ENCODE measurements at regions not wholly inside any gene's neighbourhood (a gene's known extent, or its start where the extent isn't known, plus 50 kb on each side); places are given as distances from the start of the nearest gene placed in this dataset.

- H4K20me1 ChIP-seq (replicated peaks in 1 of 2; ENCODE audit: control insufficient read depth in 1 of 2, insufficient read depth in 2 of 2, low read length in 2 of 2): no peaks in the 10 kb centered on the region
- H3K23ac ChIP-seq (ENCODE audit: insufficient read length): no peak overlapping the region
- no peak overlapping the region for H2BK15ac ChIP-seq (ENCODE audit: low read length)
- H3K4me1 ChIP-seq (replicated peaks in 1 of 4; ENCODE audit: control insufficient read depth in 3 of 4, insufficient read depth in 4 of 4, low read length in 3 of 4): no peaks in the 10 kb centered on the region
- H2AK5ac ChIP-seq (ENCODE audit: low read depth, low read length): no peak overlapping the region
- H3K4me2 ChIP-seq (ENCODE audit: insufficient read depth in 1 of 2, low read depth in 2 of 2, low read length in 2 of 2): no peak overlapping the region
- no peak overlapping the region for H3K27ac ChIP-seq (ENCODE audit: low read depth, low read length)
- ChIA-PET CTCF (ENCODE audit: partially characterized antibody) (no interaction called here), POLR2A (ENCODE audit: partially characterized antibody) (no interaction called here)
- H3K9ac ChIP-seq (replicated peaks in 1 of 4; ENCODE audit: extremely low read depth in 1 of 4, low read depth in 3 of 4, low read length in 3 of 4): no peak overlapping the region
- H3K14ac ChIP-seq (ENCODE audit: insufficient read length): no peak overlapping the region
- H2BK5ac ChIP-seq (ENCODE audit: low read depth, low read length): no peak overlapping the region
- no peak overlapping the region for H4K91ac ChIP-seq (replicated peaks; ENCODE audit: insufficient read length, low read length)
- H3K36me3 ChIP-seq (ENCODE audit: control insufficient read depth in 2 of 4, insufficient read depth in 4 of 4, low read length in 3 of 4): no peaks in the 10 kb centered on the region
- H3K79me1 ChIP-seq (ENCODE audit: low read depth, low read length): no peaks in the 10 kb centered on the region
- no peaks in the 10 kb centered on the region for H3K9me3 ChIP-seq (ENCODE audit: insufficient read depth in 2 of 2, low read depth in 1 of 2, low read length in 1 of 2)
- H3K23me2 ChIP-seq (ENCODE audit: low read depth, low read length): no peaks in the 10 kb centered on the region
- H4K8ac ChIP-seq (ENCODE audit: extremely low read depth, insufficient read depth, low read length): no peak overlapping the region
- FAIRE-seq: no peak
- no peaks in the 10 kb centered on the region for H3K27me3 ChIP-seq (replicated peaks in 1 of 4; ENCODE audit: control insufficient read depth in 3 of 4, extremely low read depth in 1 of 4, insufficient read depth in 3 of 4, low read length in 3 of 4)
- no peak for DNase-seq (ENCODE audit: low read depth in 1 of 2, low spot score in 2 of 2)
- H2BK20ac ChIP-seq (ENCODE audit: low read length): no peak overlapping the region
- H3K79me2 ChIP-seq (ENCODE audit: control insufficient read depth in 1 of 2, insufficient read depth in 2 of 2, low read length in 2 of 2): no peaks in the 10 kb centered on the region
- no peak overlapping the region for H3K18ac ChIP-seq (ENCODE audit: extremely low read depth, low read length)
- no peak overlapping the region for H2BK12ac ChIP-seq (ENCODE audit: low read depth, low read length)
- TF ChIP-seq HDAC6 (IDR thresholded peaks at IDR 0.05; ENCODE audit: low read depth, low read length): no peak
- TF ChIP-seq KDM1A (IDR thresholded peaks at IDR 0.05; ENCODE audit: borderline replicate concordance, low read length): no peak
- TF ChIP-seq JUND (IDR thresholded peaks at IDR 0.05; ENCODE audit: low read length): no peak
- no peak for TF ChIP-seq ZNF274 (IDR thresholded peaks at IDR 0.05; ENCODE audit: borderline replicate concordance, extremely low read depth, low read length)
- TF ChIP-seq TAF7 (optimal IDR thresholded peaks at IDR 0.05; ENCODE audit: borderline replicate concordance, low read depth, low read length): no peak
- no peak overlapping the region for H4K5ac ChIP-seq (ENCODE audit: insufficient read length, low read depth, low read length)
- no peak overlapping the region for H3K56ac ChIP-seq (replicated peaks; ENCODE audit: insufficient read length, low read depth, low read length)
- no peak overlapping the region for H3K4me3 ChIP-seq (ENCODE audit: extremely low read depth in 1 of 4, insufficient read depth in 2 of 4, low read depth in 3 of 4, low read length in 4 of 4)
- no peak overlapping the region for H2AFZ ChIP-seq (ENCODE audit: low read length)
- H3K4ac ChIP-seq (replicated peaks; ENCODE audit: insufficient read length, low read depth, low read length): no peak overlapping the region
- H2BK120ac ChIP-seq (replicated peaks; ENCODE audit: low read depth, low read length): no peak overlapping the region
Observed at GRCh38 chr5:85628153-85628552, 989.6 kb upstream of the COX7C start.

Measured in H1 (cell line).